A549 (cell line): ENCODE measurements at regions not wholly inside any gene's neighbourhood (a gene's known extent, or its start where the extent isn't known, plus 50 kb on each side); places are given as distances from the start of the nearest gene placed in this dataset.

Source experiments
- ATAC-seq, 2 experiments: fragments of 200-7000 bp in 1 of 2; fragments of >200 bp in 1 of 2; cut with Nextera tagmentation in 1 of 2; cut with Tn5 transposase in 1 of 2; 3 replicates each; pipeline versions ENCODE4 v1.8.0 to v1.9.1; 2018 to 2020; ENCODE audit warnings: mild to moderate bottlenecking in 1 of 2, moderate library complexity in 1 of 2
- CTCF ChIA-PET: fragments of 300-600 bp; sonication (Branson Sonifier 250); formaldehyde crosslinking; extraction: SDS; loops from one replicate; lab custom pipeline; 2021; ENCODE audit warnings: antibody characterized with exemption, inconsistent platforms; lab: Yijun Ruan, JAX
- POLR2A ChIA-PET: fragments of 350-600 bp; formaldehyde crosslinking; extraction: SDS; loops from one replicate; lab custom pipeline; 2021; ENCODE audit warnings: antibody characterized with exemption, inconsistent platforms; lab: Yijun Ruan, JAX
- DNase-seq, 2 experiments: peaks; one replicate each; pipeline versions ENCODE4 v3.0.0 to v3.0.0-alpha.2; 2011 to 2016; ENCODE audit warnings: low read depth in 1 of 2, low spot score in 1 of 2
- FAIRE-seq: peaks from 2 replicates; lab custom pipeline; 2011; peaks lifted over from hg19 to GRCh38; lab: Jason Lieb, UNC
- H3K27ac ChIP-seq, 2 experiments: fragments of >200 bp; sonication (Bioruptor Twin); formaldehyde crosslinking; 3 replicates each; pipeline ENCODE4 v1.5.1; 2016 to 2017
- H3K4me1 ChIP-seq: fragments of >200 bp; sonication (Bioruptor Twin); formaldehyde crosslinking; 3 replicates; pipeline ENCODE4 v1.6.1; 2016
- H3K4me2 ChIP-seq: fragments of >200 bp; sonication (Bioruptor Twin); formaldehyde crosslinking; 3 replicates; pipeline ENCODE4 v1.6.1; 2016
- H3K4me3 ChIP-seq: fragments of >200 bp; sonication (Bioruptor Twin); formaldehyde crosslinking; 3 replicates; pipeline ENCODE4 v1.5.1; 2016
- H3K9me3 ChIP-seq: fragments of >200 bp; sonication (Bioruptor Twin); formaldehyde crosslinking; 3 replicates; pipeline ENCODE4 v1.6.1; 2016
- ATOH8 ChIP-seq: fragments of 250-450 bp; sonication (Bioruptor Pico); IDR thresholded peaks from 2 replicates; pipeline ENCODE4 v1.5.0; 2020; ENCODE audit warnings: low read depth, mild to moderate bottlenecking, moderate library complexity
- CTCF ChIP-seq: fragments of >200 bp; sonication (Bioruptor Twin); formaldehyde crosslinking; IDR thresholded peaks from 3 replicates; pipeline ENCODE4 v1.5.1; 2016
- EHMT2 ChIP-seq: fragments of 200-600 bp; sonication (generic); IDR thresholded peaks from 2 replicates; pipeline ENCODE4 v1.6.1; 2016; ENCODE audit warnings: antibody characterized with exemption, low read depth, mild to moderate bottlenecking, moderate library complexity
- FOXS1 ChIP-seq: fragments of 250-450 bp; sonication (Bioruptor Pico); IDR thresholded peaks from 2 replicates; pipeline ENCODE4 v1.5.0; 2020; ENCODE audit warnings: mild to moderate bottlenecking, moderate library complexity
- GATA3 ChIP-seq: IDR thresholded peaks from 2 replicates; pipeline ENCODE4 v1.6.1; 2012; ENCODE audit warnings: borderline replicate concordance
- HES2 ChIP-seq: fragments of >200 bp; sonication (Bioruptor Twin); formaldehyde crosslinking; IDR thresholded peaks from 2 replicates; pipeline ENCODE4 v1.6.1; 2016
- KDM1A ChIP-seq: fragments of 200-600 bp; sonication (generic); IDR thresholded peaks from 2 replicates; pipeline ENCODE4 v1.6.1; 2016; ENCODE audit warnings: low read depth, mild to moderate bottlenecking
- MAFK ChIP-seq: fragments of 450-650 bp; IDR thresholded peaks from 2 replicates; pipeline ENCODE4 v1.6.1; 2014; ENCODE audit not compliant: partially characterized antibody
- MAX ChIP-seq: IDR thresholded peaks from 2 replicates; pipeline ENCODE4 v1.6.1; 2012
- MAZ ChIP-seq: fragments of 150-350 bp; IDR thresholded peaks from 2 replicates; pipeline ENCODE4 v1.6.1; 2014; ENCODE audit warnings: antibody characterized with exemption, low read depth, low read length, borderline replicate concordance
- MYC ChIP-seq: IDR thresholded peaks from 2 replicates; pipeline ENCODE4 v1.6.1; 2012; ENCODE audit warnings: mild to moderate bottlenecking, inconsistent platforms, low read length, improper control_type of control experiment, borderline replicate concordance
- NFE2L2 ChIP-seq: fragments of 150-350 bp; conservative IDR thresholded peaks from 2 replicates; pipeline ENCODE4 v1.6.1; 2014; ENCODE audit warnings: low read length
- NR3C1 ChIP-seq: fragments of >200 bp; sonication (Bioruptor Twin); formaldehyde crosslinking; IDR thresholded peaks from 3 replicates; pipeline ENCODE4 v1.6.1; 2017
- PHF8 ChIP-seq: fragments of 200-600 bp; sonication (generic); IDR thresholded peaks from 2 replicates; pipeline ENCODE4 v1.6.1; 2016; ENCODE audit warnings: low read depth, mild to moderate bottlenecking, antibody characterized with exemption, moderate library complexity, borderline replicate concordance
- POLR2A ChIP-seq: IDR thresholded peaks from 2 replicates; pipeline ENCODE4 v1.6.1; 2012; ENCODE audit warnings: mild to moderate bottlenecking, low read length
- RAD21 ChIP-seq, 2 experiments: fragments of >200 bp in 1 of 2; sonication (Bioruptor Twin) in 1 of 2; formaldehyde crosslinking in 1 of 2; IDR thresholded peaks in 1 of 2; conservative IDR thresholded peaks in 1 of 2; 2 replicates in 1 of 2; 3 replicates in 1 of 2; pipeline ENCODE4 v1.6.1; 2012 to 2018; ENCODE audit warnings: inconsistent platforms in 1 of 2
- RCOR1 ChIP-seq: fragments of 150-350 bp; IDR thresholded peaks from 2 replicates; pipeline ENCODE4 v1.6.1; 2014; ENCODE audit warnings: antibody characterized with exemption, low read length, low read depth
- RFX5 ChIP-seq: fragments of 450-650 bp; IDR thresholded peaks from 2 replicates; pipeline ENCODE4 v1.7.1; 2014; ENCODE audit warnings: antibody characterized with exemption, mild to moderate bottlenecking, moderate library complexity
- RNF2 ChIP-seq: fragments of 200-600 bp; sonication (generic); IDR thresholded peaks from 2 replicates; pipeline ENCODE4 v1.6.1; 2016; ENCODE audit warnings: low read depth, mild to moderate bottlenecking, antibody characterized with exemption, moderate library complexity, borderline replicate concordance
- ZC3H11A ChIP-seq: fragments of 450-650 bp; IDR thresholded peaks from 2 replicates; pipeline ENCODE4 v1.6.1; 2014; ENCODE audit warnings: antibody characterized with exemption, mild to moderate bottlenecking
- ZFP36 ChIP-seq: fragments of 450-650 bp; IDR thresholded peaks from 2 replicates; pipeline ENCODE4 v1.6.1; 2014; ENCODE audit warnings: borderline replicate concordance; ENCODE audit not compliant: partially characterized antibody
- ZNF302 ChIP-seq: fragments of 250-450 bp; sonication (Bioruptor Pico); IDR thresholded peaks from 2 replicates; pipeline ENCODE4 v1.9.0; 2021; ENCODE audit warnings: inconsistent platforms, mild to moderate bottlenecking, moderate library complexity
- ZSCAN20 ChIP-seq: fragments of 250-450 bp; sonication (Bioruptor Pico); IDR thresholded peaks from 2 replicates; pipeline ENCODE4 v1.8.0; 2022; ENCODE audit warnings: mild to moderate bottlenecking, moderate library complexity
- WGBS: methylation state at CpG from one replicate; pipeline ENCODE4 v1.1.6; 2017; ENCODE audit errors: missing lambda C conversion rate; 5-methylcytosine and 5-hydroxymethylcytosine counted together
- TF ChIP-seq, protein P1 (sequence below): fragments of 150-350 bp; IDR thresholded peaks from 2 replicates; pipeline ENCODE4 v1.6.1; 2014; ENCODE audit warnings: low read depth, mild to moderate bottlenecking, low read length

- POLR2A ChIA-PET = no interaction called here
- H3K27ac ChIP-seq = no peak overlapping the region
- FAIRE-seq = no peak
Measured at GRCh38 chr13:72244788-72245187, 377.8 kb upstream of the DACH1 start.

GRCh38 chr13:72230131-72230530 is 363.1 kb upstream of the DACH1 start:
- Histone ChIP-seq H3K4me1 (no peaks in the 10 kb centered on the region), H3K4me3 (no peak overlapping the region), H3K27ac (no peak overlapping the region), H3K9me3 (no peaks in the 10 kb centered on the region), H3K4me2 (no peak overlapping the region)
- no peak for DNase-seq
- FAIRE-seq = no peak
- ChIA-PET POLR2A (no interaction called here), CTCF (interaction anchor here (0.6 kb wide), 1 partner anchor 47 kb away, joined by 4 read pairs; no protein-coding TSS in a partner anchor)
- 12% methylated on average over 3 of the region's 3 CpGs for WGBS
- TF ChIP-seq ZFP36 (no peak), ZC3H11A (no peak), POLR2A (no peak), ZSCAN20 (CRISPR knock-in tag) (no peak), MAZ (no peak), PHF8 (no peak), GATA3 (no peak), RNF2 (no peak), RCOR1 (no peak), FOXS1 (CRISPR knock-in tag) (no peak), NR3C1 (no peak), MAX (no peak), RAD21 (conservative IDR thresholded peaks at IDR 0.05 in 1 of 2, IDR thresholded peaks at IDR 0.05 in 1 of 2) (no peak), CTCF (no peak), MAFK (no peak)
- TF ChIP-seq, protein P1, sequence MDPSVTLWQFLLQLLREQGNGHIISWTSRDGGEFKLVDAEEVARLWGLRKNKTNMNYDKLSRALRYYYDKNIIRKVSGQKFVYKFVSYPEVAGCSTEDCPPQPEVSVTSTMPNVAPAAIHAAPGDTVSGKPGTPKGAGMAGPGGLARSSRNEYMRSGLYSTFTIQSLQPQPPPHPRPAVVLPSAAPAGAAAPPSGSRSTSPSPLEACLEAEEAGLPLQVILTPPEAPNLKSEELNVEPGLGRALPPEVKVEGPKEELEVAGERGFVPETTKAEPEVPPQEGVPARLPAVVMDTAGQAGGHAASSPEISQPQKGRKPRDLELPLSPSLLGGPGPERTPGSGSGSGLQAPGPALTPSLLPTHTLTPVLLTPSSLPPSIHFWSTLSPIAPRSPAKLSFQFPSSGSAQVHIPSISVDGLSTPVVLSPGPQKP = no peak
- no peak for ATAC-seq

More at GRCh38 chr13:72244788-72245187, 377.8 kb upstream of the DACH1 start:
- H3K4me3 ChIP-seq = no peak overlapping the region
- no peaks in the 10 kb centered on the region for H3K9me3 ChIP-seq
- TF ChIP-seq ZNF302 (CRISPR knock-in tag) = no peak
- TF ChIP-seq NFE2L2 = no peak
- no peak for TF ChIP-seq RAD21 (conservative IDR thresholded peaks at IDR 0.05 in 1 of 2, IDR thresholded peaks at IDR 0.05 in 1 of 2)
- no peak for TF ChIP-seq RFX5
- no peak for TF ChIP-seq MYC
- no peak for TF ChIP-seq KDM1A
- TF ChIP-seq NR3C1 = no peak
- TF ChIP-seq ATOH8 = no peak
- TF ChIP-seq MAX = no peak
- TF ChIP-seq HES2 = no peak
- no peak for TF ChIP-seq FOXS1 (CRISPR knock-in tag)
- no peak for TF ChIP-seq EHMT2
- no peak overlapping the region for H3K4me2 ChIP-seq
- DNase-seq (no peak), ATAC-seq (no peak)
- CTCF ChIA-PET = no interaction called here
- WGBS = 1% methylated on average over 3 of the region's 3 CpGs
- no peaks in the 10 kb centered on the region for H3K4me1 ChIP-seq
